ENCODE measurements at regions not wholly inside any gene's neighbourhood (a gene's known extent, or its start where the extent isn't known, plus 50 kb on each side); places are given as distances from the start of the nearest gene placed in this dataset.

DNA sequence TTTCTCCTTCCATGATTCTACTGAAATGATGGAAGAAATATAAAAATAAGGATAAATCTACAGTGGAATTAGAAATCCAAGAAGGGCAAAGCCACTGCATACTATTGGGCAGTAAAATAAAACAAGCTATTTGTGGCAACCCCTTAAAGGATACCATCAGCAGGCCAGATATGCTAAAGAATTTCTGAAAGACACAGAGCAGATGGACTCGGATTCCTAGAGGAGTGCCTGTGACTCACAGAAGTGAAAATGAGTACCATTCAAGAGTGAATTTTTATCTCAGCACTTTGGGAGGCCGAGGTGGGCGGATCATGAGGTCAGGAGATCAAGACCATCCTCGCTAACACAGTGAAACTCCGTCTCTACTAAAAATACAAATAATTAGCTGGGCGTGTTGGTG lies 318.1 kb downstream of the LRIG3 start:
- Mint-ChIP-seq H3K4me3 (no peak overlapping the region), H3K27me3 (no peaks in the 10 kb centered on the region), H3K4me1 (no peaks in the 10 kb centered on the region), H3K36me3 (ENCODE audit: low read depth) (no peaks in the 10 kb centered on the region), H3K27ac (no peak overlapping the region)
- ATAC-seq (no peak), DNase-seq (no peak)
- no peaks in the 10 kb centered on the region for H3K9me3 ChIP-seq (ENCODE audit: control insufficient read depth, low read length, poor library complexity, severe bottlenecking)

- H3K27me3 Mint-ChIP-seq = no peaks in the 10 kb centered on the region
- ATAC-seq = no peak
- no peak overlapping the region for H3K4me3 Mint-ChIP-seq
- no peaks in the 10 kb centered on the region for H3K36me3 Mint-ChIP-seq (ENCODE audit: low read depth)
- no peak overlapping the region for H3K27ac Mint-ChIP-seq
- DNase-seq = no peak
- no peaks in the 10 kb centered on the region for H3K9me3 ChIP-seq (ENCODE audit: control insufficient read depth, low read length, poor library complexity, severe bottlenecking)
- H3K4me1 Mint-ChIP-seq = no peaks in the 10 kb centered on the region
These were observed 317.6 kb downstream of the LRIG3 start for GRCh38 chr12:58602736-58603135.

- Mint-ChIP-seq H3K36me3 (ENCODE audit: low read depth) (no peaks in the 10 kb centered on the region), H3K27me3 (no peaks in the 10 kb centered on the region), H3K4me1 (no peaks in the 10 kb centered on the region), H3K4me3 (no peak overlapping the region), H3K27ac (no peak overlapping the region)
- ATAC-seq = no peak
- H3K9me3 ChIP-seq (ENCODE audit: control insufficient read depth, low read length, poor library complexity, severe bottlenecking) = no peaks in the 10 kb centered on the region
- no peak for DNase-seq
These were observed 312.5 kb downstream of the LRIG3 start for GRCh38 chr12:58607805-58608204.

- H3K4me3 Mint-ChIP-seq = no peak overlapping the region
- no peaks in the 10 kb centered on the region for H3K36me3 Mint-ChIP-seq (ENCODE audit: low read depth)
- no peak for ATAC-seq
- DNase-seq = no peak
- H3K27me3 Mint-ChIP-seq = no peaks in the 10 kb centered on the region
- no peaks in the 10 kb centered on the region for H3K9me3 ChIP-seq (ENCODE audit: control insufficient read depth, low read length, poor library complexity, severe bottlenecking)
- no peak overlapping the region for H3K27ac Mint-ChIP-seq
- H3K4me1 Mint-ChIP-seq = no peaks in the 10 kb centered on the region
These were observed 311.6 kb downstream of the LRIG3 start for GRCh38 chr12:58608711-58609110.

DNA sequence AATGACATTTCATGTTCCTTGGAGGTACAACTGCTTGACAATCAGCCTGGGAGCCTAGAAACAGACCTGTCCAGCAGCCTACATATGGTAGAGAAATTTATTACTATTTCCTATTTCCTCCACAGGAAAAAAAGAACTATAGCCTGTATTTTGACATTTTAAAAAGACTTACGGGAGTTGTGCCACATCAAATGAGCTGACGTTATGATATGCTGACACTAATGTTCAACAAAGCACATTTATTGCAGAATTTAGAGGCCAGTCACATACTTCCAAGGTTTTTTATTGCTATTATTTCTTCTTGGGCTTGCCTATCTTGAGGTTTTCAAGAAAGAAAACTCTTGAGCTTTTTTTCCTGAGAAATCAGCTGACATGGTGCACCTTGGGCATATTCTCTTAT lies 305.3 kb downstream of the LRIG3 start:
- H3K27ac Mint-ChIP-seq = no peak overlapping the region
- no peaks in the 10 kb centered on the region for H3K9me3 ChIP-seq (ENCODE audit: control insufficient read depth, low read length, poor library complexity, severe bottlenecking)
- DNase-seq (no peak), ATAC-seq (no peak)
- H3K36me3 Mint-ChIP-seq (ENCODE audit: low read depth) = no peaks in the 10 kb centered on the region
- no peaks in the 10 kb centered on the region for H3K4me1 Mint-ChIP-seq
- no peaks in the 10 kb centered on the region for H3K27me3 Mint-ChIP-seq
- no peak overlapping the region for H3K4me3 Mint-ChIP-seq

DNA sequence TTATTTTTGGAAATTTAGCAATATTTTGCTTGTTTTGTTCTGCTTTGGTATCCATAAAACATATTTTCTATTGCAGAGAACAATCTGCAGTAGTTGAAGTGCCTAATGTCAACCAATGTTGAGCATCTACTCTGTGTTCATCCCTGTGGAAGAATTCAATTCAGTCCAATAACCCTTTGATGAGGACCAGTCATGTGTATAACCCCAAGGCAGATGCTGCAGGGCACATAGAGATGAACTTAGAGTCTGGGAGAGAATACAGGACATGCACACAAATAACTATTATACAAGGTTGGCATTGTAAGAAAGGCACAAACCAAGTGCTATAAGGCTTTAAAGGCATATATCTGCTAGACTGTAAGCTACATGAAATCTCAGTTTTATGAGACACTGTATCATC lies 304.7 kb downstream of the LRIG3 start:
- H3K27ac Mint-ChIP-seq = no peak overlapping the region

DNA sequence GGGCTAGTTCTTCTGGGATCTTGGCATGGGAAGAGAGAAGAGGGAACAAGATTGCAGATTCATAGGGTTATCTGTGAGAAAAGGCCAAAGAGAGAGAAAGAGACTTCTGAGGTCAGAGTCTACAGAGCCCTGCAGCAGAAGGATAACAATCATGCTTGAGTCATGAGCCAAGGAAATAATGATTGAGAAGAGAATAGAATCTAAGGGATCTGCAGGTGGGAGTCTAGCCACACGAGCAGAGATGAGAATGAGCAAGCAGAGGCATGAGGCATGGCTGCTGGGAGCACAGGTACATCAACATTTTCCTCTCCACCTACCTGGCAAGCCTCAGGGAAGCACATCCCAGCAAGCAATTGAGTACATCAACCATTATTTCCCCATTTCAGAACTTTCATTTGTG lies 303.7 kb downstream of the LRIG3 start:
- H3K27me3 Mint-ChIP-seq = no peaks in the 10 kb centered on the region
- no peaks in the 10 kb centered on the region for H3K36me3 Mint-ChIP-seq (ENCODE audit: low read depth)
- ATAC-seq (no peak), DNase-seq (no peak)
- H3K4me1 Mint-ChIP-seq = no peaks in the 10 kb centered on the region
- no peaks in the 10 kb centered on the region for H3K9me3 ChIP-seq (ENCODE audit: control insufficient read depth, low read length, poor library complexity, severe bottlenecking)
- H3K27ac Mint-ChIP-seq = no peak overlapping the region
- H3K4me3 Mint-ChIP-seq = no peak overlapping the region

More for the DNA sequence above, 304.7 kb downstream of the LRIG3 start:
- Mint-ChIP-seq H3K4me1 (no peaks in the 10 kb centered on the region), H3K27me3 (no peaks in the 10 kb centered on the region), H3K36me3 (ENCODE audit: low read depth) (no peaks in the 10 kb centered on the region), H3K4me3 (no peak overlapping the region)
- DNase-seq = no peak
- no peaks in the 10 kb centered on the region for H3K9me3 ChIP-seq (ENCODE audit: control insufficient read depth, low read length, poor library complexity, severe bottlenecking)
- no peak for ATAC-seq

DNA sequence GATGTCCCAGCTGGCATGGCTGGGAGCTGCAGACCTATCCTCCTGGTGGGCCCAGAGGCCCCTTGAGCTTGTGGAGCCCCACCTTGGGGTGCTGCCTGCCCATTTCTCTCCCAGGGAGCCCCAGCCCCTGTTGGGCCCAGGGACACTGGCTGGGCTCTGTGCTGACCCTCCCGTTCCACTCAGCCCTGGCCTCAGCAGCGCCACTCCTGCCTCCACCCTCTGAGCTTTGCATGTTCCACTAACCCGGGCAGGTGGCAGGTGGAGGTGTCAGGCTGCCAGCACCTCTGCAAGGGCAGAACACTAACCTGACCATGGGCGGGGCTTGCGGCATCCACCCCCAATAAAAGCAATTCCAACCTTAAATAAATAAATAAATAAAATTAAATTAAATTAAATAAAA lies 299.2 kb downstream of the LRIG3 start:
- Mint-ChIP-seq H3K27me3 (no peaks in the 10 kb centered on the region), H3K4me1 (no peaks in the 10 kb centered on the region), H3K36me3 (ENCODE audit: low read depth) (no peaks in the 10 kb centered on the region), H3K27ac (no peak overlapping the region), H3K4me3 (no peak overlapping the region)
- H3K9me3 ChIP-seq (ENCODE audit: control insufficient read depth, low read length, poor library complexity, severe bottlenecking) = no peaks in the 10 kb centered on the region
- no peak for DNase-seq
- no peak for ATAC-seq

- no peak overlapping the region for H3K4me3 Mint-ChIP-seq
- H3K36me3 Mint-ChIP-seq (ENCODE audit: low read depth) = no peaks in the 10 kb centered on the region
- H3K27ac Mint-ChIP-seq = no peak overlapping the region
- DNase-seq (no peak), ATAC-seq (no peak)
- no peaks in the 10 kb centered on the region for H3K9me3 ChIP-seq (ENCODE audit: control insufficient read depth, low read length, poor library complexity, severe bottlenecking)
- no peaks in the 10 kb centered on the region for H3K4me1 Mint-ChIP-seq
- H3K27me3 Mint-ChIP-seq = no peaks in the 10 kb centered on the region
These were observed 290.9 kb downstream of the LRIG3 start for GRCh38 chr12:58629376-58629775.

DNA sequence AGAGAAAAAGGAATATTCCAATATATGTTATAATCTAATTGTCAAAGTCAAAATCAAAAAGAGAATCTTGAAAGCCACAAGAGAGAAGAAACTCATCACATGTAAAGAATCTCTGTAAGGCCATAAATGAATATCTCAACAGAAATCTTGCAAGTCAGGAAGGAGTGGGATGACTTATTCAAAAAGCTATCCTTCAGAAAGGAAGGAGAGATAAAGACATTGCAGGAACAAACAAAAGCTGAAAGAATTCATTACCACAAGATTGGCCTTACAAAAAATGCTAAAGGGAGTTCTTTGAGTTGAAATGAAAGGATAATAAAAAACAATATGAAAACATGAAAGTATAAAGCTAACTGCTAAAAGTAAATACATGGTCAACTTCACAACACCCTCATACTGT lies 286.8 kb downstream of the LRIG3 start:
- no peaks in the 10 kb centered on the region for H3K36me3 Mint-ChIP-seq (ENCODE audit: low read depth)
- H3K27ac Mint-ChIP-seq = no peak overlapping the region
- no peak for ATAC-seq
- H3K4me1 Mint-ChIP-seq = no peaks in the 10 kb centered on the region
- no peaks in the 10 kb centered on the region for H3K9me3 ChIP-seq (ENCODE audit: control insufficient read depth, low read length, poor library complexity, severe bottlenecking)
- no peak for DNase-seq
- H3K27me3 Mint-ChIP-seq = no peaks in the 10 kb centered on the region
- no peak overlapping the region for H3K4me3 Mint-ChIP-seq

DNA sequence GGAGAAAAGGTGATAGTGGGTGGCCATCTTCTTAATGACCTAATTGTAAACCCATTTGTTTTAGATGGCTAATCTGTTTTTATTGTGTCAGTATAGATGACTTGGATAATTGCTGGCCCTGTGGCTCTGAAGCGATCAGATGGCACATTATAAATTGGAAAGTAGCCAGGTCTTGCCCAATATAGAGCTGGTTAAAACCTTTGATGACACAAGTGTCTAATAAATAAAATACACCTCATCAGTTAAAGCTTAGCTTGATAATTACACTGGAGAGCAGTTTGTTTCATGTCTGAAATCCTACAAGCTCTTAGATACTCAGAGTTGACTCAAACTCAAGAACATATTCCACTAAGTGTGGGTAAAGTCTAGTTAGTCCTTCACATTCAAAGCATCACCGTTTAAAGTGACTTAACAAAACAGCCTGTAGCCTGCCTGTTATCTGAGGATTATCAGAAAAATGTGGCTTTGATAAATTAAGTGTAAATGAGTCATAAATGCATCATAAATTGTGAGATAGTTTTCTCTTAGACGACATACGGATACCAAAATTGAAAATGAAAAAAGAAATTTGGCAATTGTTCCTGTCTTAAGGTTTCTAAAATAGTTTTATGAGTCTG lies 280.9 kb downstream of the LRIG3 start:
- ATAC-seq = no peak
- no peaks in the 10 kb centered on the region for H3K4me1 Mint-ChIP-seq
- H3K27me3 Mint-ChIP-seq = peaks cover 1% of the 10 kb centered on the region
- no peaks in the 10 kb centered on the region for H3K9me3 ChIP-seq (ENCODE audit: control insufficient read depth, low read length, poor library complexity, severe bottlenecking)
- no peaks in the 10 kb centered on the region for H3K36me3 Mint-ChIP-seq (ENCODE audit: low read depth)
- no peak overlapping the region for H3K4me3 Mint-ChIP-seq
- no peak for DNase-seq
- no peak overlapping the region for H3K27ac Mint-ChIP-seq

DNA sequence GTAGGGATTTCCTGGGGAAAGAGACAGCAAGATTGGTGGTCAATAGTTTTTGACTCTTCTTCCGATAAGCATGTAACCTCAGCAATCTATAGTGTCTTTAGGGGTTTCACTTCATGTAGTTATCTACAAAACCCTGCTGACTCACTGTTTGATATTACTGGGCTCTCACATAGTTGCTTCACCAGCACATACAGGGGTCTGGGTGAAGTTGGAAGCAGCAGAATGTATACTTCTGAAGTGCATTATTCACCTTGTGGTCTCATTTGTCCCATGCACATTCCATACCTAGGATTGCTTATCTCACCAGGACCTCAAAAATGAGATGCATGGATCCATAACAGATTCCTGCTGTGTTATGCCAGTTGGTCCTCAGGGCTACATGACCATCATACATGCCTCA lies 280.0 kb downstream of the LRIG3 start:
- no peaks in the 10 kb centered on the region for H3K9me3 ChIP-seq (ENCODE audit: control insufficient read depth, low read length, poor library complexity, severe bottlenecking)
- Mint-ChIP-seq H3K4me1 (no peaks in the 10 kb centered on the region), H3K27ac (no peak overlapping the region), H3K27me3 (peaks cover 5% of the 10 kb centered on the region), H3K36me3 (ENCODE audit: low read depth) (no peaks in the 10 kb centered on the region), H3K4me3 (no peak overlapping the region)
- DNase-seq (no peak), ATAC-seq (no peak)

DNA sequence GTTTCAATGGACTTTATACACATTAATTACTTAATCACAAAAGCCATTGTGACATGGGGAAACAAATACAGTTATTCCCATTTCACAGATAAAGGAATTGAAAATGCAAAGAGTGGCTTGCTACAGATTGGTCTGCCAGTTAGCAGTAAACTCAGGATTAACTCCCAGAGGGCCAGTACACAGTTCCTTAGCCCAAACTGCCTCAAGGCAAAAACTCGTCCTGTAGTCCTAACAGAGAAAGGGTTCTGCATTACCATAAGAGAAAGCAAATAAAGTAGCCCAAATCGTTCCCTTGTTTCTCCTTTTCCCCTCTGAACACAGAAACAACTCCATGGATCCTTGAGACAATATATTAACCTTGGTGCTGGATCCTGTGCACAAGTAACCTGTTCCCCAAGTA lies 274.4 kb downstream of the LRIG3 start:
- Mint-ChIP-seq H3K27ac (no peak overlapping the region), H3K36me3 (ENCODE audit: low read depth) (no peaks in the 10 kb centered on the region), H3K4me1 (no peaks in the 10 kb centered on the region), H3K27me3 (peaks cover 5% of the 10 kb centered on the region), H3K4me3 (no peak overlapping the region)
- ATAC-seq = no peak
- DNase-seq = no peak
- no peaks in the 10 kb centered on the region for H3K9me3 ChIP-seq (ENCODE audit: control insufficient read depth, low read length, poor library complexity, severe bottlenecking)

DNA sequence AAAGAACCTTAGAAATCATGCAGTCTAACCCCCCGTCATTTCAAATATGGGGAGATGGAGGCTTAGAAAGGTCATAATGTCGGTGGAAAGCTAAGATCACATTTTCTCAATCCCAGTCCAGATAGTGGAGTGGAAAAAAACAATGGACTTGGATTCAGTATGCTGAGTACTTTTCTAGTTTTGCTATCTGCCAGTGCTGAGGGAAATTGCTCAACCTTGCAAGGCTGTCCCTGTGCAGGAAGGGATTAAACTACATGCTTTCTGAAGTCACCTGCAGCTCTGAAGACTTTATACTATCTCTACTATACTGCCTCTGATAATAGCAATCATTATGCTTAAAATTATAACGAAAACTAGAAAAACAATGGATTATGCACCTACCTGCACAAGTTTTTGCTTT lies 272.8 kb downstream of the LRIG3 start:
- ATAC-seq (no peak), DNase-seq (no peak)
- Mint-ChIP-seq H3K36me3 (ENCODE audit: low read depth) (no peaks in the 10 kb centered on the region), H3K4me1 (no peaks in the 10 kb centered on the region), H3K27me3 (peaks cover 5% of the 10 kb centered on the region), H3K27ac (no peak overlapping the region), H3K4me3 (no peak overlapping the region)
- no peaks in the 10 kb centered on the region for H3K9me3 ChIP-seq (ENCODE audit: control insufficient read depth, low read length, poor library complexity, severe bottlenecking)
